ENCODE measurements at regions not wholly inside any gene's neighbourhood (a gene's known extent, or its start where the extent isn't known, plus 50 kb on each side); places are given as distances from the start of the nearest gene placed in this dataset.
"Not testable (repeated sequence)": the region's sequence is repeated elsewhere in the genome, so short reads cannot be mapped to it uniquely, and the experiment has no call there.

- no peak for DNase-seq (ENCODE audit: low spot score)
Observed at GRCh38 chr6:19552076-19552475, 285.1 kb upstream of the ID4 start.

GRCh38 chr6:19552588-19552987, 284.6 kb upstream of the ID4 start:
- no peak for DNase-seq (ENCODE audit: low spot score)

- peak; percentile 80 for DNase-seq (ENCODE audit: low spot score)
Observed at GRCh38 chr6:19554356-19555225, 282.6 kb upstream of the ID4 start.

DNA sequence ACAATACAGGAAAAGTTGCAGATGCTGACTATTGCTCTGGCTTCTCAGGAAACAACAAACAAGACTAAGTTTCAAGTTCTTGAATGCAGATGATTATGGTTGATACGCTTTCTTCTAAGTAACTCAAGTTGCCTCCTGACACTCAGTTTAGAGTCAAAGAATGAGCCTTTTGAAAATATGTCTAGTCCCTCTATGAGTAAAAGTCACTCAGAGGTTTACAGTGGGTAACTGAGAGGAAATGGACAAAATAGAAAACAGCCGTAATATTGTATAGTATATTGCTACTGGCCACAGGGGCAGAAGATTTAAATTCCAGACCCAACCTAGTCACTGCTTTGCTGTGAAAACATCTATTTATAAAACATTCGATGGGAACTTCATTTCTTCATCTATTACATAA, 280.0 kb upstream of the ID4 start:
- DNase-seq (ENCODE audit: low spot score), result no peak

DNA sequence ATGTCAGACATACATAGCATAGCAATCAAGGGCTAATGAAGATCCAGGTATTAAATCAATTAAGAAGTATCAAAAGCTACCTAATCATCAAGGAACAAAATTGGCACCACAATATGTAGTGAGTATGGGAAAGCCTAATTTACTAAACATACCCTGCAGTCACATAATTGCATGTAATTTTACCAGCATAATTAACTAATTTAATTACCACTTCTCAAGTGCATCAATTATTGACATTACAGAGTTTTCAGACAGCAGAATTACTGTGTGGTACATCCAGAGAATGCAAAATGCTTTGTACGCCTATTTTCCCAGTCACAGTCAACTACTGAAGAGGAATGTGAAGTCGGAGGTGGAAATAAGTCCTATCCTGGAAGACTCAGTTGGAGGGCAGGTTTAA, 279.0 kb upstream of the ID4 start:
- no peak for DNase-seq (ENCODE audit: low spot score)

DNA sequence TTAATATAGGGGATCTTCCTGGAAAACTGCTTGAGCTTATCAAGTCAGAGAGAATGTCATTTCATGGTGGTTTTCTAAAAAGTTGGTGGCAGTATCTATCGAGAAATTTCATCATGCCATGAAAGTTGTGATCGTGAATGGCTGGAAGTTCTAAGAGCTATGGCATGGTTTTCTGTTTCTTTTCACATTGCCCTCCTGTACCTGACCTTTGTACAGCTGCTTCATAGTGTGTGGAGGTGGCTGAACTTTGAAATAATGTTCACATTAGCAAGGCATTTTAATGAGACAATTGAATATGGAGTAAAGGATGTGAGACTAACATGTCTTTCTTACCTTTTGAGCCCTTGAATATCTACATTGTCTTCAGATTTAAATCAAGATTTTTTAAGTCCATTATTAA, 278.2 kb upstream of the ID4 start:
- DNase-seq (ENCODE audit: low spot score), result no peak

- no peak for DNase-seq (ENCODE audit: low spot score)
Observed at GRCh38 chr6:19562468-19562867, 274.7 kb upstream of the ID4 start.

DNA sequence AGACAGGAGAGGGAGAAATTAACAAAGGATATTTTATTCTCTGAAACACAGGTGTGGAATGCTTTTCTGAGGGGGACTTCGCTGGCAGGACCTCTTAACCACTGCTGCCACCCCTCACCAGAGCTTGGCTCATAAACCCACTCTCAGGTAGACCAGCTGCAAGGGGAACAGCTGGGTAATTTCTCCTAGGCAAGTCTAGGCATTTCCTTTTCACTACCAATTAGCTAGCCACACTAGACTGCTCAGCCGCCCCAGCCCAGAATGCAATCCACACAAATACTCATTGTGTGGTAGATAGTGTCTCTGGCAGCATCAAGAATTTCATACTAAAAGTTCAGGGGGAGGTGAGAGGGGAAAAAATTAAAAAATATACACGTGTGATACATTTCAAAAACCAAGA, 267.6 kb upstream of the ID4 start:
- no peak for DNase-seq (ENCODE audit: low spot score)

- no peak for DNase-seq (ENCODE audit: low spot score)
Observed at GRCh38 chr6:19571176-19571575, 266.0 kb upstream of the ID4 start.

DNA sequence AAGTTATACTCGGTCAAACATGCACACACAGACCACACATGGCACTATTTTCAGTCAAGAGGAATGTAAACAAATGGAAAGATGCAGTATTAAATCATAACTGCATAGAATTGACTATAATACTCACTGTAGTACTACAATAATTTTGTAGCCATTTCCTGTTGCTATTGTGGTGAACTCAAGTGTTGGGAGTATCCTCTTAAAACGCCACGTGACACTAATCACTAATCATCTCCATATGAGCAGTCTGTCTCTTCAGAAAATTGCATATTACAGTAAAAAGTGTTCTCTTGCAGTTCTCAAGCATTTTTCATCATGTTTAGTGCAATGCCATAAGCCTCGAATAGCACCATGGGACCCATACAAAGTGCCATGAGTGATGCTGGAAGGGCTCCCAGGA, 258.7 kb upstream of the ID4 start:
- no peak for DNase-seq (ENCODE audit: low spot score)

- DNase-seq (ENCODE audit: low spot score), result not testable (repeated sequence)
Observed at GRCh38 chr6:19584207-19584606, 253.0 kb upstream of the ID4 start.

- DNase-seq (ENCODE audit: low spot score), result no peak
Observed at GRCh38 chr6:19587238-19587942, 249.8 kb upstream of the ID4 start.

GRCh38 chr6:19590501-19591131, 246.6 kb upstream of the ID4 start:
- no peak for DNase-seq (ENCODE audit: low spot score)

- no peak for DNase-seq (ENCODE audit: low spot score)
Observed at GRCh38 chr6:19597809-19598320, 239.3 kb upstream of the ID4 start.

- no peak for DNase-seq (ENCODE audit: low spot score)
Observed at GRCh38 chr6:19599796-19600464, 237.2 kb upstream of the ID4 start.

DNA sequence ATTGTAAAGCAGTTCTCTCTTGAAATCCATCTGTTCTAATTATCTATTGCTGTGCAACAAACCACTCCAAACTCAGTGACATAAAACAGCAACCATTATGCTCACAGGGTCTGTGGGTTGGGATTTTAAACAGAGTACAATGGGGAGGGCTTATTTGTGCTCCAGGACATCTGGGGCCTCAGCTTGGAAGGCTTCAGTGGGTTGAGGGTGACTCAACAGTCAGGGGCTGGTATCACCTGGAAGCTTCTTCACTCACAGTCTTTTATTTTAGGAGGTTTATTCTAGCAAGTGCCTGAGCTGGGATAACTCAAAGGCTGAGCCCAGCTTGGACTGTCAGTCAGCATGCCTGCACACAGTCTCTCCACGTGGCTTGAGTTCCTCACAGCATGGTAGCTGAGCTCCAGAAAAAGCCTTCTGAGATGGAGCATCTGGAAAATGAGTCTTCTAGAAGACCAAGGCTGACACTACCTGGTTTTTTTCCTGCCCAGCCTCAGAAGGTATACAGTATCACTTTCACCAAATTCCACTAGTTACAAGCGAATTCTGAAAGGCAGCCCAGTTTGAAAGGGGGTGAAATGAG, 234.6 kb upstream of the ID4 start:
- no peak for DNase-seq (ENCODE audit: low spot score)

GRCh38 chr6:19603721-19604120, 233.4 kb upstream of the ID4 start:
- DNase-seq (ENCODE audit: low spot score), result no peak

GRCh38 chr6:19605624-19606023, 231.5 kb upstream of the ID4 start:
- peak; percentile 41 for DNase-seq (ENCODE audit: low spot score)

DNA sequence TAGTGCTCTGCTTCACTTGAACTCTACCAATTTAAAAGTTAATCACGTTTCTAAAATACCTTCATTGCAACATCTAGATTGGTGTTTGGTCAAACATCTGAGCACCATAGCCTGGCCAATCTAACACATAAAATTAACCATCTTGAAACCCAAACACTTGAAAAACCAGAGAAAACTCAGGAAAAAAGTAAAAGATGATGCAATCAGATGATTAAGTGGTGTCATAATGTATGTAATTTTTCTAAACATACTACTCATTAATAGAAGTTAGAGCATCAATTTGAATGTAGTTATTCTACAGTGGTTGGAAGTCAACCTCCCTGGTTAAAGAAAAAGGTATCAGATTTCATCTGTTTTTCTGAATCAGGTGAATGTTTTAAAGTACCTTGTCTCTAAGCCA, 228.6 kb upstream of the ID4 start:
- no peak for DNase-seq (ENCODE audit: low spot score)

DNA sequence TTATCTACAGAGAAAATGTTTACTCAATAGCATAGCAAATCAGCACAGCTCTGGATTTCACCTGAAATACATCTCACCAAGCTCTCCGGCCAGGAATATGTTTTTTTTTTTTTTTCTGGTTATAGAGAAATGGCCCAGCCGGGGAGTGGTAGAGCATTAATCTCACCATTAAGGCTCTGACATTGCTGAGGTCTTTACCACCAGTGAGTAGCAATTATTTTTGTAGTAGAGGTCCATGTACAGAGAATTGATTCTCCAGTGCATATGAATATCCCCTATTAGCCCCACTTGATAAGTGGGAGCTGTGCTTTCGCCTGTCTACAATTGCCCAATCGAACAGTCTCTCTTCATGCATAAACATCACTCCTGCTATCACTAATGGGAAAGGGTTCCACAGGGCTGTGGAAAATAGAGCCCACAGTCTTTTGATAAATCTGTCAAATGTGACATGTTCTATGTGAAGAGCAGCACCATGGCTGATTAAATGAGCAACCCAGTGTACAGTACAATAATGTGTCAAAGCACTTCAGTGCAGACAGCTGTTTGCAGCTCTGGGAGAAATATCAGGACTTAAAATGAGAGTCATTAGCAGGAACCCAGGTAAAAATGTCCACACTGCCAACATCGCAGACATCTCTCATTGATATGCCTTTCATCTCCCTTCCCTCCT, 227.1 kb upstream of the ID4 start:
- DNase-seq (ENCODE audit: low spot score), result no peak
